ENCODE measurements at regions not wholly inside any gene's neighbourhood (a gene's known extent, or its start where the extent isn't known, plus 50 kb on each side); places are given as distances from the start of the nearest gene placed in this dataset.

DNA sequence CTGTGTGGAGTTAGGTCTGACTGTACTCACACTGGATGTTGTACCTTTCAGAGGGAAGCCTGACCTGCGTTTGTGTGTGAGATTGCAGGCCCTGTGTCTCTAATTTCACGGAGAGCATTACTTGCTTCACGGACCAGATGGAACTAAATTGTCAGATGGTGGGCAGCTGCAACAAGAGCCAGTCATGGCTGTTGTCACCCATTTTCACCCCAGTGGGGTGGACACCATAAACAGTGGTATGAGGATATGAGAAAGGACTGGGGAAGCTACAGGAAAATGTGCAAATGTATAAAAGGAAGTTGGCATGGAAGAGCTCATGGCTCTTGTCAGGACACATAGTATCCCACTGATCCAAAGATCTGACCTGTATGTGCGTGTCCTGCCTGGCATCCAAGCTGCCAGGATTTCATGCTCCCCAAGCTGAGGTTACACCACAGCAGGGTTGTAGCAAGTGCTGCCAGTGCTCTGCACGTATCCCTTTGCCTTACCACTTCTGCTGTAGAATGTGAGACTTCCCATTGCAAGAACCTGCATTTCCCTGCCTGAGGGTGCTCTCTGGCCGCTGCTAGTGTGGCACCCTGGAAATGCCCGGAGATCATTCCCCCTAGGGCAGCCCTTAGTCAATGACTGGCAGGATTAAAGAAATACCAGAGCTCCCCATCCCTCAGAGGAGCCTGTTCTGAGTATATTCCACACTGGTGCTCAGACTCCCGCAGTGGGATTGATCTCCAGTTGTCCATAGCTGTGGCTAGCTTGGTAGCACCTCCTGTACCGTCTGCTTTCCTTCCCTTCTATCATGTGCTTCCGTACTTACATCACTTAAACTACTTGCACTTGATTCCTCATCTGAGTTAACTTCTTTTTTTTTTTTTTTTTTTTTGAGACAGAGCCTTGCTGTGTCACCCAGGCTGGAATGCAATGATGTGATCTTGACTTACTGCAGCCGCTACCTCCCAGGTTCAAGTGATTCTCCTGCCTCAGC is 70.4 kb upstream of the TANC2 start:
- ChIA-PET POLR2A (interaction anchor here (0.7 kb wide), 1 partner anchor 1514 kb away, joined by 6 read pairs; no protein-coding TSS in a partner anchor), CTCF (interaction anchor here (0.9 kb wide), 1 partner anchor 14 kb away, joined by 3 read pairs; no protein-coding TSS in a partner anchor)
- TF ChIP-seq, protein P1, sequence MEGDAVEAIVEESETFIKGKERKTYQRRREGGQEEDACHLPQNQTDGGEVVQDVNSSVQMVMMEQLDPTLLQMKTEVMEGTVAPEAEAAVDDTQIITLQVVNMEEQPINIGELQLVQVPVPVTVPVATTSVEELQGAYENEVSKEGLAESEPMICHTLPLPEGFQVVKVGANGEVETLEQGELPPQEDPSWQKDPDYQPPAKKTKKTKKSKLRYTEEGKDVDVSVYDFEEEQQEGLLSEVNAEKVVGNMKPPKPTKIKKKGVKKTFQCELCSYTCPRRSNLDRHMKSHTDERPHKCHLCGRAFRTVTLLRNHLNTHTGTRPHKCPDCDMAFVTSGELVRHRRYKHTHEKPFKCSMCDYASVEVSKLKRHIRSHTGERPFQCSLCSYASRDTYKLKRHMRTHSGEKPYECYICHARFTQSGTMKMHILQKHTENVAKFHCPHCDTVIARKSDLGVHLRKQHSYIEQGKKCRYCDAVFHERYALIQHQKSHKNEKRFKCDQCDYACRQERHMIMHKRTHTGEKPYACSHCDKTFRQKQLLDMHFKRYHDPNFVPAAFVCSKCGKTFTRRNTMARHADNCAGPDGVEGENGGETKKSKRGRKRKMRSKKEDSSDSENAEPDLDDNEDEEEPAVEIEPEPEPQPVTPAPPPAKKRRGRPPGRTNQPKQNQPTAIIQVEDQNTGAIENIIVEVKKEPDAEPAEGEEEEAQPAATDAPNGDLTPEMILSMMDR (IDR thresholded peaks at IDR 0.05; ENCODE audit: control extremely low read depth, extremely low read depth, low read depth, missing control alignments) = no peak
- no peak for DNase-seq (ENCODE audit: extremely low spot score)

DNA sequence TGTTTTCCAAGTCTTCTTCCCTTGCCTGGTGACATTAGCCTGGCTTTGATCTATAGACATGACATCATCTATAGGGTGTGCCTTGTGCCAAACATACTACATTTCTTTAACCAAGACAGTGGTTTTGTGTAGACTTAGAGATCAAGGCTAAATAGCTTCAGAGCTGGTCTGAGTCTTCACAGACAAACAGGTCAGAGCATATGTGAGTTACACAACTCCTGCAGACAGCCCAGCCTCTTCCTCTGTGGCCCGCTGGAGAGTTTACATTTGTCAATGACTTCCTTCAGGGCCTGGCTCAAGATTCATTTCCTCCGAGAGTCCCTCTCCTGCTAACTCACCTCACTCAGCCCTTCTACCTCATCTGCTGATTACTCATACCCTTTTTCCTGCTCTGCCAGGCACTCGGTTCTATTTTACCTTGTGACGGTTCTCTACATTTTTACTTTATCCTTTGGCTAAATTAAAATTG is 73.1 kb upstream of the TANC2 start:
- ChIA-PET POLR2A (no interaction called here), CTCF (no interaction called here)
- DNase-seq (ENCODE audit: extremely low spot score) = no peak
- TF ChIP-seq, protein P1 (IDR thresholded peaks at IDR 0.05; ENCODE audit: control extremely low read depth, extremely low read depth, low read depth, missing control alignments) = no peak

GRCh38 chr17:62892061-62892675 is 73.9 kb upstream of the TANC2 start:
- TF ChIP-seq, protein P1 (IDR thresholded peaks at IDR 0.05; ENCODE audit: control extremely low read depth, extremely low read depth, low read depth, missing control alignments) = no peak
- POLR2A ChIA-PET = no interaction called here
- no peak for DNase-seq (ENCODE audit: extremely low spot score)
- CTCF ChIA-PET = no interaction called here

DNA sequence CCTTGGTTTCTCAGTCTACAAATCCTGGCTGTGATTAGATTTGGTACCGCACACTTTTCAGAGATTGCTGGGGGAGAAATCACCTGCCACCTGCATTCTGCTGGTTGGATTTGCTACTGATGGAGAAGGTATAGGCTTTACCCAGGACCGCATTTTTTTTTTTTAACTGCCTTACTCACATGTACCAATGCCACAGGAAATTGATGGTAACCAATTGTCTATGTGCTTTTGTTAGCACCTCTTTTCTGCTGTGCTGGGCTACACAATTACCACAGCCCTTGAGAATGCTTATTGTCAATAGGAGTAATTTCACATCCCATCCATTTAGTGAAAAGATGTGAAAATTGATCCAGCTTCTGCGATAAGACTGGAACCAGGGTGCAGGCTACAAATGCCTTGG is 74.4 kb upstream of the TANC2 start:
- ChIA-PET CTCF (no interaction called here), POLR2A (no interaction called here)
- TF ChIP-seq, protein P1 (IDR thresholded peaks at IDR 0.05; ENCODE audit: control extremely low read depth, extremely low read depth, low read depth, missing control alignments) = no peak
- no peak for DNase-seq (ENCODE audit: extremely low spot score)

GRCh38 chr17:62888765-62889164 is 77.3 kb upstream of the TANC2 start:
- DNase-seq (ENCODE audit: extremely low spot score) = no peak
- TF ChIP-seq, protein P1 (IDR thresholded peaks at IDR 0.05; ENCODE audit: control extremely low read depth, extremely low read depth, low read depth, missing control alignments) = no peak
- ChIA-PET POLR2A (no interaction called here), CTCF (no interaction called here)

DNA sequence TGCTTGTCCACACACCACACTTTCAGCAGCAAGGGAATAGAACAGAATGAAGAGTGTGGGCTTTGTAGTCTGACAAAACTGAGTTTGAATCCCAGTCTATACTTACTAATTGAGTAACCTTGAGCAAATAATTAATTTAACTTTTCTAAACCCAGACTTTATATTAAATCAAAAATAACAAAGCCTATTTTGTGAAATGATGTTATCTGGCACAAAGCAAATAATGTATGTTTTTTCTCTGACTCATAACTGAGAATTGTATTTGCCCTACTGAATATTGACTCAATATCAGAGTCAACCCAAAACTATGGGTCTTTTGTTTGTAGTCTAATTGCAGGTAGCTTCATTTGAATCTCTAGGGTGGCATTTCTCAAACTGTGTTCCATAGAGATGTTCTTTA is 77.9 kb upstream of the TANC2 start:
- CTCF ChIA-PET = no interaction called here
- POLR2A ChIA-PET = no interaction called here
- TF ChIP-seq, protein P1 (IDR thresholded peaks at IDR 0.05; ENCODE audit: control extremely low read depth, extremely low read depth, low read depth, missing control alignments) = no peak
- DNase-seq (ENCODE audit: extremely low spot score) = no peak

Measured in GM10248 (cell line).